Dermis blood vessel endothelial cell (primary cell): ENCODE measurements at regions not wholly inside any gene's neighbourhood (a gene's known extent, or its start where the extent isn't known, plus 50 kb on each side); places are given as distances from the start of the nearest gene placed in this dataset.
"Not testable (repeated sequence)": the region's sequence is repeated elsewhere in the genome, so short reads cannot be mapped to it uniquely, and the experiment has no call there.

Experiments
- DNase-seq: peaks from one replicate; pipeline ENCODE4 v3.0.0; 2010

GRCh38 chr14:105880616-105881015, 354.2 kb downstream of the TMEM121 start:
- no peak for DNase-seq

- DNase-seq, result no peak
Measured at GRCh38 chr14:105881021-105881930, 354.9 kb downstream of the TMEM121 start.

DNA sequence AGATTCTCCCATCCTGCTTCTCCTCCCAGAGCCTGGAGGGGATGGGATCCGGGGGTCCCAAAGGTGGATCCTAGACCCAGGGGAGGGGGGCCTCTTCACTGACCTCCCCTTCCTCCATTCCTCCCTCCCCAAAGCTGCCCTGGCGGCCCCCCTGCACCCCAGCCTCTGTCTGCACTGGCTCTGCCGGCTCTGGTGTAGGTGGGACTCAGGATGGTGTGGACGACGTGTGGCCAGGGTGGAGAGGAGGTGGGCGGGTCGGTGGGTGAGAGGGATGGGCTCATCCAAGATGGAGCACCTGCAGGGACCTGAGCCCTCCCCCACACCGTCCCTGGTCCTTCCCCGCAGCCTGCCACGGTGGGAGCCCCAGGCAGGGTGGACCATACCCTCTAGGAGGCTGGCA, 355.6 kb downstream of the TMEM121 start:
- not testable (repeated sequence) for DNase-seq

DNA sequence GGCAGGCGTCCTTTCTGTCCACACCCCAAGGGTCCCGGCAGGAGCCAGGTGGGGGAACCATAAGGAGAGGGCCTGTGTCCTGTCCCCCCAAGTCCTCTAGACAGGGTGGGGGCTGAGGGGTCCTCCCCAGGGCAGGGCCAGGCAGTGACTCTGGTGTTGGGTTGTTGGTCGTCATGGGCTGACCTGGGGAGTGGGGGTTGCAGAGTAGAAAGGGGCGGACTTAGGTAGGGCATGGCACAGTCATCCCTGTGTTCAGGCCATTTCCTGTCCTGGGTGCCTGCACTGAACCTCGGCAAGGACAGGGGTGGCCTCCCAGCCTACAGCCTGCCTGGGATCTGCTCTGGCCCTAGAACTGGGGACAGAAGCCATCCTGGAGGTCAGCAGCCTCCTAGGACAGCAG, 356.2 kb downstream of the TMEM121 start:
- no peak for DNase-seq

DNA sequence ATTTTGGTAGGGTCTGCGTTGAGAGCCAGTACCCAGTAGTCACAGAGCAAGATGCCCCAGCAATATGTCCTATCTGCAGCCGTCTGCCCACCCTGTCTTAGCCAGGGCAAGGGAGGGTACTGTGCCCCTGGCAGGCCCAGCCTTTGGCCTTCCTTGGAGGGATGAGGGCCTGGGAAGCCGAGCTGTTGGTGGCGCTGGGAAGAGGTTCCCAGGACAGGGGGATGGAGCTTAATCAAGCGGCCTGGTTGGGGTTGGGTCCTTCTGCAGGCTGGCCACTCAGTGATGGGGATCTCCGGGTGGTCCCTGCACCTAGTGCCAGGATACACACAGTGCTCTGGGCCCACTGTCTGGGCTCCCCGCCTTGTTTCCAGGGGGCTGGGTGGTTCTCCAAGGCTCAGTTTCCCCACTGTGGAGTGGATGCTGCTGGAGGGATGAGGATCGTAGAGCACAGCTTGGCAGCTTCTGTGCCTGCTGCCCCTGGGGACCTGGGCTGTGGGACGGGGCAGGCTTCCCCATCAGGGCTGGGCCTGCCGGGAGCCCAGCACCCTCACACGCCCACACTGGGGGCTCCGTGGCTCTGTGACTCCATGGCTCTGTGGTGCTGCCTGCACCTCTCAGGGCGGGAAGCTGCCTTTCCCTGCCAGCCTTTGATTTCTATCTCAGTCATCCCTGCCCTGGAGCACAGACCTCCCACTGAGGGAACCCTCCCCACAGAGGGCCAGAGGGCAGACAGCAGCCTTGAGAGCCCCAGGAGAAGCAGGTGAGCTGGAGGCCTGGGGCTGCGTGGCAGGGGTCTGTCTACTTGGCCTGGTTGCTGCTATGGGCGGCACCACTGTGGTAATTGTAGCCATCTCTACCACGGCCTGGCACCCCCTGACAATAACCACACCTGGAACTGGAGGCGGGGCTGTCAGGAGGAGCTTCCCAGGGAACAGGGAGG, 357.0 kb downstream of the TMEM121 start:
- no peak for DNase-seq

GRCh38 chr14:105884192-105884807, 357.9 kb downstream of the TMEM121 start:
- DNase-seq, result not testable (repeated sequence)

GRCh38 chr14:105884808-105885281, 358.5 kb downstream of the TMEM121 start:
- DNase-seq, result no peak

GRCh38 chr14:105885561-105886320, 359.4 kb downstream of the TMEM121 start:
- DNase-seq, result no peak

GRCh38 chr14:105886791-105887191, 360.4 kb downstream of the TMEM121 start:
- not testable (repeated sequence) for DNase-seq

DNA sequence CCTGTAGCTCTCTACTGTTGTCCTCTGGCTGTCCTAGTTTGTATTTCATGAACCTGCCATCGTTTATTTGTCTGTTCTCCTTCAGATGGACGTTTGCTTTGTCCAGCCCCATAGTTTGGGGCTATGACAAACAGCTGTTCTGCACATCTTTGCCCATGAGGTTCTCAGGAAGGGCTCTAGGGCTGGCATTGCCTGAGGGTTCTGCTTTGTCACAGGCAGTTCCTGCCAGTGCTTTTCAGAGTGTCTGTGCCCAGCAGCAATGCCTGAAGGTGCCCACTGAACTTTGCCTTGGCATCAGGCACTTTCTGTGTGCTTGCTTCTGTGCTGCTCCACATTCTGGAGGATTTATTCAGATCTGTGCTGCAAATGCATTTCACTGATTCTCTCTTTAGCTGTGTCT, 361.3 kb downstream of the TMEM121 start:
- no peak for DNase-seq

DNA sequence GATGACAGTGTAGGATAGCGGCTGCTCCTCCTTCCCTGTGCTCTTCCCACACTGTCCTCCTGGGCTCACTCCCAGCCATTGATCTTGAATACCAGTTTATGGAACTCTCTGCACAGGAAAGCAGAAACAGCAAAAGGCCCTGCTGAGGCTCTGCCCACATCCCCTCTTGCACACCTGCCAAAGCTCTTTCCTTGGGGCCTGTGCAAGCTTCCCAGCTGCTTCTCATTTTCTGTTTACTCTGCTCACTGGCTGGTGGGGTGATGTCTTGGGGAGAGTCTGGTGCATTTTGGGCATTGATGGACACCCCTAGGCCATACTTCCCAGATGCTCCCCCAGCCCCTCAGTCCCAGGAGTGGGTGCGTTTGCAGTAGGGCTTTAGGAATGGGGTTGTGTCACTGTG, 361.8 kb downstream of the TMEM121 start:
- no peak for DNase-seq

DNA sequence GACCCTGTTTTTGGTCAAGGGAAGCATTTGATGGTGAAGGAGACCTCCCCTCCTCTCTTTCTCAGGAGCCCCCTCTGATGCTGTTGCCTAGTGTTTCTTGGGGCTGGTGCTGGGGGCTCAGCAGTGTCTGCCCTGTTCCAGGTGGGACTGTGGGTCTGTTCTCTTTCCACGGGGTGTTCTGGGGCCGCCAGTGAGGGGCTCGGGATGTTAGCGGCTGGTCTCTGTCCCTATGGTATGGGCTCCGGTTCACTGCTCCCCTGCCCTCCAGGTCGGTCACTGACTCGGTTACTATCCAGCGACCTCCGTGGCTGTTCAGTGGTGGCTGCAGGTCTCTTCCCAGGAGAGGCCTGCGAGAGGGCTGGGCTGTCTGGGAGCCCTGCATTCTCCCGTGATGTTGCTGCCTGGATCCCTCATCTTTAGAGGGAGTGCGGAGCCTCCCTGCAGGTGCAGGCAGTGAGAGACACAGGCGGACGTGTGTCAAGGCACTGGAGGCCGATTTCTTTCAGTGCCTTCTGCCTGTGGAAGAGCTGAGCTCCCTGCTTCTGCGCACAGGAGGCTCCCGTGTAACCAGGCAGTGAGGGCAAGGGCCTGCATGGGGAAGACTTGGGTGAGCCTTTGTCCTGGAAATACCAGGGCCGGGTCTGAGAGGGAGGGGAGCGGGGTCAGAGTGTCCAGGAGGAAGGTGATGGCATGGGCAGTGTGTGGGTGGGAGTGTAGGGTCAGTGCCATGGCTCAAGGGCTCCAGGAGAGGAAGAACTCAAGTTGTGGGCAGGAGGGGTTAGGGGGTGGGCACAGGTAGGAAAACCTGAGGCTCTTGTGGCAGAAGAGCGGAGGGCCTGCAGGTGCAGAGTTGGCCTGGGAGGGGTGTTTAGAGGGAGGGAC, 362.6 kb downstream of the TMEM121 start:
- no peak for DNase-seq

- no peak for DNase-seq
Measured at GRCh38 chr14:105889666-105890473, 363.5 kb downstream of the TMEM121 start.

GRCh38 chr14:105890474-105891220, 364.3 kb downstream of the TMEM121 start:
- no peak for DNase-seq

GRCh38 chr14:105891221-105891602, 364.8 kb downstream of the TMEM121 start:
- no peak for DNase-seq

- DNase-seq, result no peak
Measured at GRCh38 chr14:105891631-105892452, 365.5 kb downstream of the TMEM121 start.

- DNase-seq, result not testable (repeated sequence)
Measured at GRCh38 chr14:105892453-105893441, 366.4 kb downstream of the TMEM121 start.
